ENCODE measurements at regions not wholly inside any gene's neighbourhood (a gene's known extent, or its start where the extent isn't known, plus 50 kb on each side); places are given as distances from the start of the nearest gene placed in this dataset.

DNA sequence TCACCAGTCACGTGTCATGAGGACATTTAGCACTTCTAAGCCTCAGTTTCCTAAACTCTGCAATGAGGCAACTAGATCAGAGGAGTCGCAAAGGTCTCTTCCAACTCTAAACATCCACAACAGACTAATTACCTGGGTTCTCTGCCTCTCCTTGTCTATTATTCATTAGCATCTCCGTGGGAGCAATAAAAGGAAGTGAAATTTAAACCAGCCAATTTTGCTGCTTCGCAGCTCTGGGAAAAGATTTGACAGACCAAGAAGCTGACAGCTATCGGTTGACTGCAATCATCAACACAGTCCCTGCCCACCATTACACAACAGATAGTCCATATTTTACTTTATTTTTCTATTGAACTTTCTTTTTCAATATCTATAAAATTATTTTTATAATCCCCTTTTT is 308.9 kb downstream of the NR2F1-AS1 start:
- intact Hi-C loops (cut with DNase I), result no loop called here

GRCh38 chr5:93267736-93268135 is 313.3 kb downstream of the NR2F1-AS1 start:
- 92 to 100% methylated on average over 2 to 6 of the region's 13 CpGs for WGBS, 2 donors
- intact Hi-C loops (cut with DNase I), result no loop called here
- H3K4me3 ChIP-seq, result no peak overlapping the region

More for the DNA sequence above, 308.9 kb downstream of the NR2F1-AS1 start:
- Histone ChIP-seq H3K4me1 (no peaks in the 10 kb centered on the region), H3K9me3 (no peaks in the 10 kb centered on the region), H3K27ac (no peak overlapping the region), H3K36me3 (no peaks in the 10 kb centered on the region), H3K27me3 (no peaks in the 10 kb centered on the region), H3K4me3 (no peak overlapping the region)
- TF ChIP-seq, protein P1, sequence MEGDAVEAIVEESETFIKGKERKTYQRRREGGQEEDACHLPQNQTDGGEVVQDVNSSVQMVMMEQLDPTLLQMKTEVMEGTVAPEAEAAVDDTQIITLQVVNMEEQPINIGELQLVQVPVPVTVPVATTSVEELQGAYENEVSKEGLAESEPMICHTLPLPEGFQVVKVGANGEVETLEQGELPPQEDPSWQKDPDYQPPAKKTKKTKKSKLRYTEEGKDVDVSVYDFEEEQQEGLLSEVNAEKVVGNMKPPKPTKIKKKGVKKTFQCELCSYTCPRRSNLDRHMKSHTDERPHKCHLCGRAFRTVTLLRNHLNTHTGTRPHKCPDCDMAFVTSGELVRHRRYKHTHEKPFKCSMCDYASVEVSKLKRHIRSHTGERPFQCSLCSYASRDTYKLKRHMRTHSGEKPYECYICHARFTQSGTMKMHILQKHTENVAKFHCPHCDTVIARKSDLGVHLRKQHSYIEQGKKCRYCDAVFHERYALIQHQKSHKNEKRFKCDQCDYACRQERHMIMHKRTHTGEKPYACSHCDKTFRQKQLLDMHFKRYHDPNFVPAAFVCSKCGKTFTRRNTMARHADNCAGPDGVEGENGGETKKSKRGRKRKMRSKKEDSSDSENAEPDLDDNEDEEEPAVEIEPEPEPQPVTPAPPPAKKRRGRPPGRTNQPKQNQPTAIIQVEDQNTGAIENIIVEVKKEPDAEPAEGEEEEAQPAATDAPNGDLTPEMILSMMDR (IDR thresholded peaks at IDR 0.05), result no peak
- TF ChIP-seq POLR2A (IDR thresholded peaks at IDR 0.05), result no peak
- no peak for DNase-seq
- WGBS, 2 donors, result 74 to 76% methylated on average over 5 of the region's 5 CpGs

GRCh38 chr5:93267276-93267675 is 313.7 kb downstream of the NR2F1-AS1 start:
- no peaks in the 10 kb centered on the region for H3K9me3 ChIP-seq
- no peak overlapping the region for H3K4me3 ChIP-seq
- 93 to 98% methylated on average over 14 to 15 of the region's 20 CpGs for WGBS, 2 donors
- TF ChIP-seq, protein P1 (IDR thresholded peaks at IDR 0.05), result no peak
- no peak for TF ChIP-seq POLR2A (IDR thresholded peaks at IDR 0.05)
- intact Hi-C loops (cut with DNase I), result no loop called here
- no peaks in the 10 kb centered on the region for H3K36me3 ChIP-seq
- no peak for DNase-seq
- H3K27me3 ChIP-seq, result no peaks in the 10 kb centered on the region
- H3K27ac ChIP-seq, result no peak overlapping the region
- H3K4me1 ChIP-seq, result no peaks in the 10 kb centered on the region

More at GRCh38 chr5:93267736-93268135, 313.3 kb downstream of the NR2F1-AS1 start:
- Histone ChIP-seq H3K27me3 (no peaks in the 10 kb centered on the region), H3K36me3 (no peaks in the 10 kb centered on the region), H3K9me3 (no peaks in the 10 kb centered on the region), H3K27ac (no peak overlapping the region), H3K4me1 (no peaks in the 10 kb centered on the region)
- DNase-seq, result no peak
- no peak for TF ChIP-seq POLR2A (IDR thresholded peaks at IDR 0.05)
- TF ChIP-seq, protein P1 (IDR thresholded peaks at IDR 0.05), result no peak

- intact Hi-C loops (cut with DNase I), result no loop called here
- Histone ChIP-seq H3K27ac (no peak overlapping the region), H3K27me3 (no peaks in the 10 kb centered on the region), H3K4me1 (no peaks in the 10 kb centered on the region), H3K36me3 (no peaks in the 10 kb centered on the region), H3K9me3 (no peaks in the 10 kb centered on the region), H3K4me3 (no peak overlapping the region)
- no peak for TF ChIP-seq POLR2A (IDR thresholded peaks at IDR 0.05)
- TF ChIP-seq, protein P1 (IDR thresholded peaks at IDR 0.05), result no peak
- DNase-seq, result no peak
- WGBS, 2 donors, result 82 to 86% methylated on average over 3 of the region's 3 CpGs
Measured at GRCh38 chr5:93257616-93258015, 323.4 kb downstream of the NR2F1-AS1 start.

- Histone ChIP-seq H3K4me1 (peaks cover 0 to 1% (median 0%) of the 10 kb centered on the region in 3 donors), H3K9me3 (no peaks in the 10 kb centered on the region), H3K27ac (no peak overlapping the region), H3K36me3 (no peaks in the 10 kb centered on the region), H3K4me3 (no peak overlapping the region), H3K27me3 (no peaks in the 10 kb centered on the region)
- intact Hi-C loops (cut with DNase I), result no loop called here
- DNase-seq, result no peak
- TF ChIP-seq POLR2A (IDR thresholded peaks at IDR 0.05), result no peak
- TF ChIP-seq, protein P1 (IDR thresholded peaks at IDR 0.05), result no peak
Measured at GRCh38 chr5:93255796-93256195, 325.2 kb downstream of the NR2F1-AS1 start.
